ENCODE measurements at regions not wholly inside any gene's neighbourhood (a gene's known extent, or its start where the extent isn't known, plus 50 kb on each side); places are given as distances from the start of the nearest gene placed in this dataset.

GRCh38 chr3:190252080-190252479 is 70.2 kb downstream of the CLDN1 start:
- TF ChIP-seq, protein P1, sequence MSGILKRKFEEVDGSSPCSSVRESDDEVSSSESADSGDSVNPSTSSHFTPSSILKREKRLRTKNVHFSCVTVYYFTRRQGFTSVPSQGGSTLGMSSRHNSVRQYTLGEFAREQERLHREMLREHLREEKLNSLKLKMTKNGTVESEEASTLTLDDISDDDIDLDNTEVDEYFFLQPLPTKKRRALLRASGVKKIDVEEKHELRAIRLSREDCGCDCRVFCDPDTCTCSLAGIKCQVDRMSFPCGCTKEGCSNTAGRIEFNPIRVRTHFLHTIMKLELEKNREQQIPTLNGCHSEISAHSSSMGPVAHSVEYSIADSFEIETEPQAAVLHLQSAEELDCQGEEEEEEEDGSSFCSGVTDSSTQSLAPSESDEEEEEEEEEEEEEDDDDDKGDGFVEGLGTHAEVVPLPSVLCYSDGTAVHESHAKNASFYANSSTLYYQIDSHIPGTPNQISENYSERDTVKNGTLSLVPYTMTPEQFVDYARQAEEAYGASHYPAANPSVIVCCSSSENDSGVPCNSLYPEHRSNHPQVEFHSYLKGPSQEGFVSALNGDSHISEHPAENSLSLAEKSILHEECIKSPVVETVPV (CRISPR knock-in tag; IDR thresholded peaks at IDR 0.05), result no peak
- no peak for ATAC-seq

DNA sequence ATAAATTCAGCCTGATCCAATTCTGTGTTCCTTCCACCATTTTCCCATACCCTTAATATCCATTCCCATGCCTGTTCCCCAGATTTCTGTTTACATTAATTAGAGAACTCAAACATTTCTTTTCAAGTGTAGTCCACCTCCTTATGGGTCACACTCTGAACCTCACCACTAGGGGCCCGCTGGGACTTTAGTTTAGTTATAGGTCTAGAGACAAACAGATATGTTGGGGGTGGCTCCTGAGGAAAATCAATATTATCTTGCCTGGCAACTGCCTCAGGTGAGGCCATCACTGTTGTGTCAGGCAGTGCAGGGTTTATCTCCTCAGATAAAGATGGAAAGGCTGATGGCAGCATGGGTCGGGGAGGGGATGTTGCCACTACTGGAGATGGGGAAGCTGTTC is 72.8 kb downstream of the CLDN1 start:
- TF ChIP-seq CREB5 (CRISPR knock-in tag; IDR thresholded peaks at IDR 0.05; ENCODE audit: low read depth) (no peak), ZFP30 (CRISPR knock-in tag; IDR thresholded peaks at IDR 0.05) (no peak), ZFP3 (CRISPR knock-in tag; IDR thresholded peaks at IDR 0.05) (no peak), TCF4 (CRISPR knock-in tag; IDR thresholded peaks at IDR 0.05; ENCODE audit: borderline replicate concordance) (no peak), ESRRG (CRISPR knock-in tag; IDR thresholded peaks at IDR 0.05) (no peak), BACH2 (CRISPR knock-in tag; IDR thresholded peaks at IDR 0.05; ENCODE audit: borderline replicate concordance) (no peak), PPARA (CRISPR knock-in tag; IDR thresholded peaks at IDR 0.05; ENCODE audit: borderline replicate concordance) (no peak), OSR1 (CRISPR knock-in tag; IDR thresholded peaks at IDR 0.05) (no peak), RARB (CRISPR knock-in tag; IDR thresholded peaks at IDR 0.05) (no peak), SNAI2 (CRISPR knock-in tag; IDR thresholded peaks at IDR 0.05) (no peak), ZNF8 (CRISPR knock-in tag; IDR thresholded peaks at IDR 0.05) (no peak), ZC3H10 (CRISPR knock-in tag; IDR thresholded peaks at IDR 0.05) (no peak), ARNTL (CRISPR knock-in tag; IDR thresholded peaks at IDR 0.05; ENCODE audit: borderline replicate concordance, low read depth) (no peak)
- TF ChIP-seq, protein P2, sequence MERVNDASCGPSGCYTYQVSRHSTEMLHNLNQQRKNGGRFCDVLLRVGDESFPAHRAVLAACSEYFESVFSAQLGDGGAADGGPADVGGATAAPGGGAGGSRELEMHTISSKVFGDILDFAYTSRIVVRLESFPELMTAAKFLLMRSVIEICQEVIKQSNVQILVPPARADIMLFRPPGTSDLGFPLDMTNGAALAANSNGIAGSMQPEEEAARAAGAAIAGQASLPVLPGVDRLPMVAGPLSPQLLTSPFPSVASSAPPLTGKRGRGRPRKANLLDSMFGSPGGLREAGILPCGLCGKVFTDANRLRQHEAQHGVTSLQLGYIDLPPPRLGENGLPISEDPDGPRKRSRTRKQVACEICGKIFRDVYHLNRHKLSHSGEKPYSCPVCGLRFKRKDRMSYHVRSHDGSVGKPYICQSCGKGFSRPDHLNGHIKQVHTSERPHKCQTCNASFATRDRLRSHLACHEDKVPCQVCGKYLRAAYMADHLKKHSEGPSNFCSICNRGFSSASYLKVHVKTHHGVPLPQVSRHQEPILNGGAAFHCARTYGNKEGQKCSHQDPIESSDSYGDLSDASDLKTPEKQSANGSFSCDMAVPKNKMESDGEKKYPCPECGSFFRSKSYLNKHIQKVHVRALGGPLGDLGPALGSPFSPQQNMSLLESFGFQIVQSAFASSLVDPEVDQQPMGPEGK (CRISPR knock-in tag; IDR thresholded peaks at IDR 0.05; ENCODE audit: borderline replicate concordance), result no peak
- TF ChIP-seq, protein P3, sequence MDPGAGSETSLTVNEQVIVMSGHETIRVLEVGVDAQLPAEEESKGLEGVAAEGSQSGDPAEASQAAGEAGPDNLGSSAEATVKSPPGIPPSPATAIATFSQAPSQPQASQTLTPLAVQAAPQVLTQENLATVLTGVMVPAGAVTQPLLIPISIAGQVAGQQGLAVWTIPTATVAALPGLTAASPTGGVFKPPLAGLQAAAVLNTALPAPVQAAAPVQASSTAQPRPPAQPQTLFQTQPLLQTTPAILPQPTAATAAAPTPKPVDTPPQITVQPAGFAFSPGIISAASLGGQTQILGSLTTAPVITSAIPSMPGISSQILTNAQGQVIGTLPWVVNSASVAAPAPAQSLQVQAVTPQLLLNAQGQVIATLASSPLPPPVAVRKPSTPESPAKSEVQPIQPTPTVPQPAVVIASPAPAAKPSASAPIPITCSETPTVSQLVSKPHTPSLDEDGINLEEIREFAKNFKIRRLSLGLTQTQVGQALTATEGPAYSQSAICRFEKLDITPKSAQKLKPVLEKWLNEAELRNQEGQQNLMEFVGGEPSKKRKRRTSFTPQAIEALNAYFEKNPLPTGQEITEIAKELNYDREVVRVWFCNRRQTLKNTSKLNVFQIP (CRISPR knock-in tag; IDR thresholded peaks at IDR 0.05; ENCODE audit: borderline replicate concordance, low read depth), result no peak
- TF ChIP-seq, protein P4, sequence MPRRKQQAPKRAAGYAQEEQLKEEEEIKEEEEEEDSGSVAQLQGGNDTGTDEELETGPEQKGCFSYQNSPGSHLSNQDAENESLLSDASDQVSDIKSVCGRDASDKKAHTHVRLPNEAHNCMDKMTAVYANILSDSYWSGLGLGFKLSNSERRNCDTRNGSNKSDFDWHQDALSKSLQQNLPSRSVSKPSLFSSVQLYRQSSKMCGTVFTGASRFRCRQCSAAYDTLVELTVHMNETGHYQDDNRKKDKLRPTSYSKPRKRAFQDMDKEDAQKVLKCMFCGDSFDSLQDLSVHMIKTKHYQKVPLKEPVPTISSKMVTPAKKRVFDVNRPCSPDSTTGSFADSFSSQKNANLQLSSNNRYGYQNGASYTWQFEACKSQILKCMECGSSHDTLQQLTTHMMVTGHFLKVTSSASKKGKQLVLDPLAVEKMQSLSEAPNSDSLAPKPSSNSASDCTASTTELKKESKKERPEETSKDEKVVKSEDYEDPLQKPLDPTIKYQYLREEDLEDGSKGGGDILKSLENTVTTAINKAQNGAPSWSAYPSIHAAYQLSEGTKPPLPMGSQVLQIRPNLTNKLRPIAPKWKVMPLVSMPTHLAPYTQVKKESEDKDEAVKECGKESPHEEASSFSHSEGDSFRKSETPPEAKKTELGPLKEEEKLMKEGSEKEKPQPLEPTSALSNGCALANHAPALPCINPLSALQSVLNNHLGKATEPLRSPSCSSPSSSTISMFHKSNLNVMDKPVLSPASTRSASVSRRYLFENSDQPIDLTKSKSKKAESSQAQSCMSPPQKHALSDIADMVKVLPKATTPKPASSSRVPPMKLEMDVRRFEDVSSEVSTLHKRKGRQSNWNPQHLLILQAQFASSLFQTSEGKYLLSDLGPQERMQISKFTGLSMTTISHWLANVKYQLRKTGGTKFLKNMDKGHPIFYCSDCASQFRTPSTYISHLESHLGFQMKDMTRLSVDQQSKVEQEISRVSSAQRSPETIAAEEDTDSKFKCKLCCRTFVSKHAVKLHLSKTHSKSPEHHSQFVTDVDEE (CRISPR knock-in tag; IDR thresholded peaks at IDR 0.05), result no peak
- ATAC-seq, result no peak

- ATAC-seq, result no peak
- TF ChIP-seq OSR1 (CRISPR knock-in tag; IDR thresholded peaks at IDR 0.05) (no peak), SNAI2 (CRISPR knock-in tag; IDR thresholded peaks at IDR 0.05) (no peak), RARB (CRISPR knock-in tag; IDR thresholded peaks at IDR 0.05) (no peak), ZFP30 (CRISPR knock-in tag; IDR thresholded peaks at IDR 0.05) (no peak), ZNF565 (CRISPR knock-in tag; conservative IDR thresholded peaks at IDR 0.05; ENCODE audit: low read depth) (no peak), ZNF70 (CRISPR knock-in tag; IDR thresholded peaks at IDR 0.05) (no peak), CSDC2 (CRISPR knock-in tag; IDR thresholded peaks at IDR 0.05) (no peak), BACH2 (CRISPR knock-in tag; IDR thresholded peaks at IDR 0.05; ENCODE audit: borderline replicate concordance) (no peak), TOX (CRISPR knock-in tag; IDR thresholded peaks at IDR 0.05; ENCODE audit: borderline replicate concordance) (no peak), ZC3H10 (CRISPR knock-in tag; IDR thresholded peaks at IDR 0.05) (no peak), ZFP3 (CRISPR knock-in tag; IDR thresholded peaks at IDR 0.05) (no peak)
- TF ChIP-seq, protein P4 (CRISPR knock-in tag; IDR thresholded peaks at IDR 0.05), result no peak
- TF ChIP-seq, protein P1 (CRISPR knock-in tag; IDR thresholded peaks at IDR 0.05), result no peak
Observed at GRCh38 chr3:190242147-190242546, 80.1 kb downstream of the CLDN1 start.

Measured in SK-N-SH treated with all-trans-retinoic acid at 6 μM for 48 hours (cell line).